GM23248 (cell line): ENCODE measurements at regions not wholly inside any gene's neighbourhood (a gene's known extent, or its start where the extent isn't known, plus 50 kb on each side); places are given as distances from the start of the nearest gene placed in this dataset.

Experiments used
- EZH2 ChIP-seq: fragments of 200-600 bp; sonication (generic); IDR thresholded peaks from 2 replicates; pipeline ENCODE4 v1.6.1; 2018; ENCODE audit warnings: antibody characterized with exemption, mild to moderate bottlenecking; ENCODE audit not compliant: insufficient read depth, poor library complexity, severe bottlenecking
- EZH2phosphoT487 ChIP-seq: fragments of 200-600 bp; sonication (generic); IDR thresholded peaks from 2 replicates; pipeline ENCODE4 v1.6.1; 2018; ENCODE audit warnings: antibody characterized with exemption, moderate library complexity, mild to moderate bottlenecking, low read depth; ENCODE audit not compliant: insufficient read depth

GRCh38 chr2:2623939-2624338 lies 292.9 kb upstream of the MYT1L start:
- TF ChIP-seq EZH2phosphoT487, result no peak
- TF ChIP-seq EZH2, result no peak
